HEK293 (cell line): ENCODE measurements at regions not wholly inside any gene's neighbourhood (a gene's known extent, or its start where the extent isn't known, plus 50 kb on each side); places are given as distances from the start of the nearest gene placed in this dataset.

Experiments
- CTCF ChIA-PET: fragments of 350-600 bp; formaldehyde crosslinking; extraction: SDS; loops from one replicate; lab custom pipeline; 2021; ENCODE audit warnings: antibody characterized with exemption; lab: Yijun Ruan, JAX
- POLR2A ChIA-PET: fragments of 300-600 bp; formaldehyde crosslinking; extraction: SDS; loops from one replicate; lab custom pipeline; 2020; ENCODE audit warnings: antibody characterized with exemption, inconsistent platforms; lab: Yijun Ruan, JAX
- H3K27ac ChIP-seq: fragments of 200-500 bp; sonication (Bioruptor generic); 2 replicates; pipeline ENCODE4 v1.5.1; 2014; ENCODE audit warnings: low read depth, low read length, control low read depth, inconsistent platforms; ENCODE audit errors: extremely low read depth
- H3K36me3 ChIP-seq, 2 experiments: fragments of 200-500 bp in 1 of 2; sonication (Bioruptor generic) in 1 of 2; 1 replicate in 1 of 2; 2 replicates in 1 of 2; pipeline ENCODE4 v1.5.1; 2014 to 2017; ENCODE audit warnings: inconsistent platforms in 2 of 2, low read length in 2 of 2; ENCODE audit not compliant: control insufficient read depth in 2 of 2, insufficient read depth in 1 of 2
- H3K4me1 ChIP-seq: fragments of 200-500 bp; sonication (Bioruptor generic); 2 replicates; pipeline ENCODE4 v1.5.1; 2014; ENCODE audit warnings: mild to moderate bottlenecking, low read length, inconsistent platforms; ENCODE audit not compliant: control insufficient read depth, insufficient read depth
- H3K4me3 ChIP-seq: 2 replicates; pipeline ENCODE4 v1.5.1; 2011; ENCODE audit warnings: low read depth, mild to moderate bottlenecking, control low read depth, low read length, moderate library complexity
- H3K9me3 ChIP-seq: fragments of 200-500 bp; sonication (Bioruptor generic); 2 replicates; pipeline ENCODE4 v1.5.1; 2014; ENCODE audit warnings: low read depth, low read length, inconsistent platforms; ENCODE audit not compliant: control insufficient read depth, insufficient read depth
- GLI4 ChIP-seq: fragments of 450-650 bp; formaldehyde crosslinking; IDR thresholded peaks from 2 replicates; pipeline ENCODE4 v1.5.1; 2016; ENCODE audit warnings: missing biosample characterization, missing genetic modification characterization
- MYNN ChIP-seq: fragments of 450-650 bp; formaldehyde crosslinking; IDR thresholded peaks from 2 replicates; pipeline ENCODE4 v1.5.1; 2016; ENCODE audit warnings: missing biosample characterization, missing genetic modification characterization, borderline replicate concordance
- OVOL3 ChIP-seq: fragments of 450-650 bp; formaldehyde crosslinking; IDR thresholded peaks from 2 replicates; pipeline ENCODE4 v1.5.1; 2016; ENCODE audit warnings: missing biosample characterization, missing genetic modification characterization
- SALL2 ChIP-seq: fragments of 450-650 bp; formaldehyde crosslinking; IDR thresholded peaks from 2 replicates; pipeline ENCODE4 v1.5.0; 2017; ENCODE audit warnings: missing biosample characterization, mild to moderate bottlenecking, missing genetic modification characterization, borderline replicate concordance
- YY1 ChIP-seq: fragments of 450-650 bp; formaldehyde crosslinking; IDR thresholded peaks from 2 replicates; pipeline ENCODE4 v1.5.1; 2018; ENCODE audit warnings: missing biosample characterization, missing genetic modification characterization
- ZBTB8A ChIP-seq: fragments of 450-650 bp; formaldehyde crosslinking; IDR thresholded peaks from 2 replicates; pipeline ENCODE4 v1.5.1; 2016; ENCODE audit warnings: missing biosample characterization, missing genetic modification characterization
- ZFP37 ChIP-seq: fragments of 450-650 bp; formaldehyde crosslinking; IDR thresholded peaks from 2 replicates; pipeline ENCODE4 v1.5.1; 2016; ENCODE audit warnings: missing biosample characterization, missing genetic modification characterization
- ZIC2 ChIP-seq: fragments of 450-650 bp; formaldehyde crosslinking; IDR thresholded peaks from 2 replicates; pipeline ENCODE4 v1.5.1; 2016; ENCODE audit warnings: missing biosample characterization, missing genetic modification characterization
- ZNF133 ChIP-seq: fragments of 450-650 bp; formaldehyde crosslinking; IDR thresholded peaks from 2 replicates; pipeline ENCODE4 v1.5.1; 2016; ENCODE audit warnings: missing biosample characterization, missing genetic modification characterization
- ZNF155 ChIP-seq: fragments of 450-650 bp; formaldehyde crosslinking; IDR thresholded peaks from 2 replicates; pipeline ENCODE4 v1.5.1; 2016; ENCODE audit warnings: missing biosample characterization, missing genetic modification characterization
- ZNF335 ChIP-seq: fragments of 450-650 bp; formaldehyde crosslinking; conservative IDR thresholded peaks from 2 replicates; pipeline ENCODE4 v1.5.1; 2016; ENCODE audit warnings: missing biosample characterization, missing genetic modification characterization
- ZNF510 ChIP-seq: fragments of 450-650 bp; formaldehyde crosslinking; IDR thresholded peaks from 2 replicates; pipeline ENCODE4 v1.5.1; 2018; ENCODE audit warnings: mild to moderate bottlenecking, missing genetic modification characterization, missing biosample characterization; ENCODE audit not compliant: insufficient replicate concordance
- ZNF514 ChIP-seq: fragments of 450-650 bp; formaldehyde crosslinking; IDR thresholded peaks from 2 replicates; pipeline ENCODE4 v1.5.1; 2016; ENCODE audit warnings: missing biosample characterization, missing genetic modification characterization
- ZNF529 ChIP-seq: fragments of 450-650 bp; formaldehyde crosslinking; IDR thresholded peaks from 2 replicates; pipeline ENCODE4 v1.5.1; 2017; ENCODE audit warnings: missing genetic modification characterization, missing biosample characterization; ENCODE audit not compliant: insufficient replicate concordance
- ZNF571 ChIP-seq: fragments of 450-650 bp; formaldehyde crosslinking; IDR thresholded peaks from 2 replicates; pipeline ENCODE4 v1.5.0; 2017; ENCODE audit warnings: missing biosample characterization, missing genetic modification characterization
- ZNF707 ChIP-seq: fragments of 450-650 bp; formaldehyde crosslinking; IDR thresholded peaks from 2 replicates; pipeline ENCODE4 v1.5.1; 2016; ENCODE audit warnings: missing biosample characterization, missing genetic modification characterization
- ZNF768 ChIP-seq: fragments of 450-650 bp; formaldehyde crosslinking; IDR thresholded peaks from 2 replicates; pipeline ENCODE4 v1.5.1; 2018; ENCODE audit warnings: missing biosample characterization, mild to moderate bottlenecking, missing genetic modification characterization
- ZNF843 ChIP-seq: fragments of 450-650 bp; formaldehyde crosslinking; IDR thresholded peaks from 2 replicates; pipeline ENCODE4 v1.5.1; 2016; ENCODE audit warnings: missing biosample characterization, missing genetic modification characterization
- ZSCAN16 ChIP-seq: fragments of 450-650 bp; formaldehyde crosslinking; IDR thresholded peaks from 2 replicates; pipeline ENCODE4 v1.5.1; 2016; ENCODE audit warnings: missing biosample characterization, missing genetic modification characterization
- TF ChIP-seq, protein P1 (sequence below): fragments of 450-650 bp; formaldehyde crosslinking; IDR thresholded peaks from 2 replicates; pipeline ENCODE4 v1.5.1; 2016; ENCODE audit warnings: missing biosample characterization, missing genetic modification characterization, borderline replicate concordance
- TF ChIP-seq, protein P2 (sequence below): fragments of 450-650 bp; formaldehyde crosslinking; IDR thresholded peaks from 2 replicates; pipeline ENCODE4 v1.5.1; 2016; ENCODE audit warnings: missing biosample characterization, missing genetic modification characterization
- TF ChIP-seq, protein P3 (sequence below): fragments of 450-650 bp; formaldehyde crosslinking; IDR thresholded peaks from 2 replicates; pipeline ENCODE4 v1.5.1; 2016; ENCODE audit warnings: missing biosample characterization, missing genetic modification characterization
- TF ChIP-seq, protein P4 (sequence below): fragments of 450-650 bp; formaldehyde crosslinking; IDR thresholded peaks from 2 replicates; pipeline ENCODE4 v1.5.0; 2017; ENCODE audit warnings: missing biosample characterization, missing genetic modification characterization, borderline replicate concordance
- TF ChIP-seq, protein P5 (sequence below): fragments of 450-650 bp; formaldehyde crosslinking; IDR thresholded peaks from 2 replicates; pipeline ENCODE4 v1.5.1; 2016; ENCODE audit warnings: missing biosample characterization, missing genetic modification characterization

DNA sequence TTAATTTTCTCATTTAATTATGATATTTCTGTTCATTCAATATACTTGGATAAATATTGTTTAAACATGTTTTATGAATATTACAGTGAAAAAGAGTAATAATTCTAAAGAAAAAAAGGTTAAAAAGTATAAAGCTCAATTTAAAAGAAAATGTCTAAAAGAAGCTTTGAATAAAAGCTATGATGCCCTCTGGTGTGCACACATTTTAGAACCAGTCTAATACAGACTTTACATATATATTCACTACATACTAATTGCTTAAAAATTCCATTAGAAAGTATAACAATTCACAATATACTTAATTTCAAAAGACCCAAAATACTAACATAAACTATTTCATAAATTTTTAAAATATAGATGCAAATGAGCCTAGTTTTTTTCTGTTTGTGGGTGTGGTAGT, 909.1 kb upstream of the ROBO1 start:
- ChIA-PET CTCF (no interaction called here), POLR2A (no interaction called here)
- Histone ChIP-seq H3K27ac (no peak overlapping the region), H3K4me3 (no peak overlapping the region), H3K9me3 (no peaks in the 10 kb centered on the region), H3K36me3 (no peaks in the 10 kb centered on the region), H3K4me1 (no peaks in the 10 kb centered on the region)
- TF ChIP-seq, protein P1, sequence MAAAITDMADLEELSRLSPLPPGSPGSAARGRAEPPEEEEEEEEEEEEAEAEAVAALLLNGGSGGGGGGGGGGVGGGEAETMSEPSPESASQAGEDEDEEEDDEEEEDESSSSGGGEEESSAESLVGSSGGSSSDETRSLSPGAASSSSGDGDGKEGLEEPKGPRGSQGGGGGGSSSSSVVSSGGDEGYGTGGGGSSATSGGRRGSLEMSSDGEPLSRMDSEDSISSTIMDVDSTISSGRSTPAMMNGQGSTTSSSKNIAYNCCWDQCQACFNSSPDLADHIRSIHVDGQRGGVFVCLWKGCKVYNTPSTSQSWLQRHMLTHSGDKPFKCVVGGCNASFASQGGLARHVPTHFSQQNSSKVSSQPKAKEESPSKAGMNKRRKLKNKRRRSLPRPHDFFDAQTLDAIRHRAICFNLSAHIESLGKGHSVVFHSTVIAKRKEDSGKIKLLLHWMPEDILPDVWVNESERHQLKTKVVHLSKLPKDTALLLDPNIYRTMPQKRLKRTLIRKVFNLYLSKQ (tag by site-specific recombination), result no peak
- TF ChIP-seq ZSCAN16 (tag by site-specific recombination) (no peak), ZNF843 (tag by site-specific recombination) (no peak), ZNF707 (tag by site-specific recombination) (no peak), ZFP37 (tag by site-specific recombination) (no peak), ZNF571 (no peak)
- TF ChIP-seq, protein P2, sequence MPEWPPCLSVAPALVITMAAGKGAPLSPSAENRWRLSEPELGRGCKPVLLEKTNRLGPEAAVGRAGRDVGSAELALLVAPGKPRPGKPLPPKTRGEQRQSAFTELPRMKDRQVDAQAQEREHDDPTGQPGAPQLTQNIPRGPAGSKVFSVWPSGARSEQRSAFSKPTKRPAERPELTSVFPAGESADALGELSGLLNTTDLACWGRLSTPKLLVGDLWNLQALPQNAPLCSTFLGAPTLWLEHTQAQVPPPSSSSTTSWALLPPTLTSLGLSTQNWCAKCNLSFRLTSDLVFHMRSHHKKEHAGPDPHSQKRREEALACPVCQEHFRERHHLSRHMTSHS (tag by site-specific recombination), result no peak

DNA sequence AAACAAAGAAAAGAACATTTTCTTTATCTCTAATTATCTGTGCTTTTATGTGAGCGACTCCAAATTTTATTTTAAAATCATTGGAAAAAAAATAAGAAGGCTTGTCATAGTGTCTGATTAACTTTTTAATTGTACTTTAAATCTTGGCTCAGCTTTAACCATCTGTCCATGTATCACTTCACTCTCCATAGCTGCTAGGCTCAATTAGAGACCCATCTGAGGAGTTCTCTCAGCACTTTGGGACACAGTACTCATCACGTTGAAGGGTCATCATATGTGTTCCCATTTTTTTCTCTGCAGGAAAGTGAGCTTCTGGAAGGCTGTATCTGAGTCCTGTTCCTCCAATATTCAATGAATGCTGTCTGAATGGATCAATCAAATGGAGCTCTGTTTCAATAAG, 908.5 kb upstream of the ROBO1 start:
- Histone ChIP-seq H3K36me3 (no peaks in the 10 kb centered on the region), H3K9me3 (no peaks in the 10 kb centered on the region), H3K27ac (no peak overlapping the region), H3K4me3 (no peak overlapping the region), H3K4me1 (no peaks in the 10 kb centered on the region)
- ChIA-PET POLR2A (no interaction called here), CTCF (no interaction called here)
- no peak for TF ChIP-seq ZNF529
- TF ChIP-seq ZNF133 (tag by site-specific recombination), result no peak
- TF ChIP-seq MYNN (tag by site-specific recombination), result no peak
- no peak for TF ChIP-seq YY1 (tag by site-specific recombination)
- no peak for TF ChIP-seq ZBTB8A
- TF ChIP-seq ZNF510 (tag by site-specific recombination), result no peak
- no peak for TF ChIP-seq SALL2 (tag by site-specific recombination)
- no peak for TF ChIP-seq ZIC2
- TF ChIP-seq ZNF155 (tag by site-specific recombination), result no peak
- TF ChIP-seq, protein P3, sequence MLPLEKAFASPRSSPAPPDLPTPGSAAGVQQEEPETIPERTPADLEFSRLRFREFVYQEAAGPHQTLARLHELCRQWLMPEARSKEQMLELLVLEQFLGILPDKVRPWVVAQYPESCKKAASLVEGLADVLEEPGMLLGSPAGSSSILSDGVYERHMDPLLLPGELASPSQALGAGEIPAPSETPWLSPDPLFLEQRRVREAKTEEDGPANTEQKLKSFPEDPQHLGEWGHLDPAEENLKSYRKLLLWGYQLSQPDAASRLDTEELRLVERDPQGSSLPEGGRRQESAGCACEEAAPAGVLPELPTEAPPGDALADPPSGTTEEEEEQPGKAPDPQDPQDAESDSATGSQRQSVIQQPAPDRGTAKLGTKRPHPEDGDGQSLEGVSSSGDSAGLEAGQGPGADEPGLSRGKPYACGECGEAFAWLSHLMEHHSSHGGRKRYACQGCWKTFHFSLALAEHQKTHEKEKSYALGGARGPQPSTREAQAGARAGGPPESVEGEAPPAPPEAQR (tag by site-specific recombination), result no peak
- TF ChIP-seq, protein P4, sequence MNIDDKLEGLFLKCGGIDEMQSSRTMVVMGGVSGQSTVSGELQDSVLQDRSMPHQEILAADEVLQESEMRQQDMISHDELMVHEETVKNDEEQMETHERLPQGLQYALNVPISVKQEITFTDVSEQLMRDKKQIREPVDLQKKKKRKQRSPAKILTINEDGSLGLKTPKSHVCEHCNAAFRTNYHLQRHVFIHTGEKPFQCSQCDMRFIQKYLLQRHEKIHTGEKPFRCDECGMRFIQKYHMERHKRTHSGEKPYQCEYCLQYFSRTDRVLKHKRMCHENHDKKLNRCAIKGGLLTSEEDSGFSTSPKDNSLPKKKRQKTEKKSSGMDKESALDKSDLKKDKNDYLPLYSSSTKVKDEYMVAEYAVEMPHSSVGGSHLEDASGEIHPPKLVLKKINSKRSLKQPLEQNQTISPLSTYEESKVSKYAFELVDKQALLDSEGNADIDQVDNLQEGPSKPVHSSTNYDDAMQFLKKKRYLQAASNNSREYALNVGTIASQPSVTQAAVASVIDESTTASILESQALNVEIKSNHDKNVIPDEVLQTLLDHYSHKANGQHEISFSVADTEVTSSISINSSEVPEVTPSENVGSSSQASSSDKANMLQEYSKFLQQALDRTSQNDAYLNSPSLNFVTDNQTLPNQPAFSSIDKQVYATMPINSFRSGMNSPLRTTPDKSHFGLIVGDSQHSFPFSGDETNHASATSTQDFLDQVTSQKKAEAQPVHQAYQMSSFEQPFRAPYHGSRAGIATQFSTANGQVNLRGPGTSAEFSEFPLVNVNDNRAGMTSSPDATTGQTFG (tag by site-specific recombination), result no peak
- TF ChIP-seq, protein P5, sequence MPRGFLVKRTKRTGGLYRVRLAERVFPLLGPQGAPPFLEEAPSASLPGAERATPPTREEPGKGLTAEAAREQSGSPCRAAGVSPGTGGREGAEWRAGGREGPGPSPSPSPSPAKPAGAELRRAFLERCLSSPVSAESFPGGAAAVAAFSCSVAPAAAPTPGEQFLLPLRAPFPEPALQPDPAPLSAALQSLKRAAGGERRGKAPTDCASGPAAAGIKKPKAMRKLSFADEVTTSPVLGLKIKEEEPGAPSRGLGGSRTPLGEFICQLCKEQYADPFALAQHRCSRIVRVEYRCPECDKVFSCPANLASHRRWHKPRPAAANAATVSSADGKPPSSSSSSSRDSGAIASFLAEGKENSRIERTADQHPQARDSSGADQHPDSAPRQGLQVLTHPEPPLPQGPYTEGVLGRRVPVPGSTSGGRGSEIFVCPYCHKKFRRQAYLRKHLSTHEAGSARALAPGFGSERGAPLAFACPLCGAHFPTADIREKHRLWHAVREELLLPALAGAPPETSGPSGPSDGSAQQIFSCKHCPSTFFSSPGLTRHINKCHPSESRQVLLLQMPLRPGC, result no peak
- TF ChIP-seq ZNF335 (tag by site-specific recombination), result no peak
- no peak for TF ChIP-seq OVOL3
- no peak for TF ChIP-seq ZNF514 (tag by site-specific recombination)
- no peak for TF ChIP-seq ZNF768 (tag by site-specific recombination)
- no peak for TF ChIP-seq GLI4 (tag by site-specific recombination)
